ENCODE measurements at regions not wholly inside any gene's neighbourhood (a gene's known extent, or its start where the extent isn't known, plus 50 kb on each side); places are given as distances from the start of the nearest gene placed in this dataset.

DNA sequence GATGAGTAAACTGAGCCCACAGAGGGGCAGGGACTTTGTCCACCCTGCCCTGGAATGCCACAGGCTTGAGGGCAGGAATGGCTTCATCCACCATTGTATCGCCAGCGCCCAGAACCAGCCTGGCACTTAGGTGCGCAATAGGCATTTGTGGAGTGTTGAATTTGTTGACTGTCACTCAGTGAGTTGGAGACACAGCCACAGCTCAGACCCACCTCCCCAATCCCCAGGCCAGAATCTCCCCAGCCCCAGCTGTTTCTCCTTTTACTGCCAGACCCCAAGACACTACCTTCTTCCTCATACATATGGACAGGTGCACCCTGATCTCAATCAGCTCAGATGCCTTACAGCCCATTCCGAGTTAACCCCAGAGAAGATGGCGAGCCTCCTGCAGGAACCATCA lies 674.5 kb downstream of the MATN1 start:
- TF ChIP-seq MXI1 (conservative IDR thresholded peaks at IDR 0.05; ENCODE audit: poor library complexity, severe bottlenecking) (no peak), EZH2 (IDR thresholded peaks at IDR 0.05; ENCODE audit: borderline replicate concordance, insufficient read depth, low read length, poor library complexity, severe bottlenecking) (no peak), SMC3 (conservative IDR thresholded peaks at IDR 0.05; ENCODE audit: poor library complexity) (no peak), POLR2AphosphoS5 (IDR thresholded peaks at IDR 0.05) (no peak), RAD21 (conservative IDR thresholded peaks at IDR 0.05) (no peak), EP300 (conservative IDR thresholded peaks at IDR 0.05; ENCODE audit: poor library complexity, severe bottlenecking) (no peak), TAF1 (IDR thresholded peaks at IDR 0.05; ENCODE audit: low read depth) (no peak), REST (IDR thresholded peaks at IDR 0.05; ENCODE audit: borderline replicate concordance) (no peak)
- TF ChIP-seq, protein P1, sequence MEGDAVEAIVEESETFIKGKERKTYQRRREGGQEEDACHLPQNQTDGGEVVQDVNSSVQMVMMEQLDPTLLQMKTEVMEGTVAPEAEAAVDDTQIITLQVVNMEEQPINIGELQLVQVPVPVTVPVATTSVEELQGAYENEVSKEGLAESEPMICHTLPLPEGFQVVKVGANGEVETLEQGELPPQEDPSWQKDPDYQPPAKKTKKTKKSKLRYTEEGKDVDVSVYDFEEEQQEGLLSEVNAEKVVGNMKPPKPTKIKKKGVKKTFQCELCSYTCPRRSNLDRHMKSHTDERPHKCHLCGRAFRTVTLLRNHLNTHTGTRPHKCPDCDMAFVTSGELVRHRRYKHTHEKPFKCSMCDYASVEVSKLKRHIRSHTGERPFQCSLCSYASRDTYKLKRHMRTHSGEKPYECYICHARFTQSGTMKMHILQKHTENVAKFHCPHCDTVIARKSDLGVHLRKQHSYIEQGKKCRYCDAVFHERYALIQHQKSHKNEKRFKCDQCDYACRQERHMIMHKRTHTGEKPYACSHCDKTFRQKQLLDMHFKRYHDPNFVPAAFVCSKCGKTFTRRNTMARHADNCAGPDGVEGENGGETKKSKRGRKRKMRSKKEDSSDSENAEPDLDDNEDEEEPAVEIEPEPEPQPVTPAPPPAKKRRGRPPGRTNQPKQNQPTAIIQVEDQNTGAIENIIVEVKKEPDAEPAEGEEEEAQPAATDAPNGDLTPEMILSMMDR (IDR thresholded peaks at IDR 0.05; ENCODE audit: poor library complexity, severe bottlenecking): no peak
- no peak overlapping the region for H3K4me3 ChIP-seq (ENCODE audit: low read length)

GRCh38 chr1:30047576-30047975 lies 675.8 kb downstream of the MATN1 start:
- Histone ChIP-seq H3K9me3 (ENCODE audit: low read length) (no peaks in the 10 kb centered on the region), H3K9ac (ENCODE audit: low read length) (no peak overlapping the region), H4K20me1 (ENCODE audit: insufficient read depth) (no peaks in the 10 kb centered on the region), H3K27ac (ENCODE audit: low read length) (no peak overlapping the region), H3K4me2 (ENCODE audit: low read length) (no peak overlapping the region), H3K79me2 (replicated peaks; ENCODE audit: insufficient read depth, low read length) (no peaks in the 10 kb centered on the region), H3F3A (ENCODE audit: insufficient read depth, low read length, poor library complexity, severe bottlenecking) (no peaks in the 10 kb centered on the region), H3K4me3 (ENCODE audit: low read length) (no peak overlapping the region), H3K9me2 (ENCODE audit: insufficient read depth, low read length) (no peaks in the 10 kb centered on the region), H3K27me3 (ENCODE audit: insufficient read depth, low read depth, low read length) (no peaks in the 10 kb centered on the region), H2AFZ (ENCODE audit: low read depth, low read length) (no peak overlapping the region), H3K36me3 (ENCODE audit: insufficient read depth, low read length) (no peaks in the 10 kb centered on the region)
- no peak for TF ChIP-seq MXI1 (conservative IDR thresholded peaks at IDR 0.05; ENCODE audit: poor library complexity, severe bottlenecking)
- no peak for TF ChIP-seq EZH2 (IDR thresholded peaks at IDR 0.05; ENCODE audit: borderline replicate concordance, insufficient read depth, low read length, poor library complexity, severe bottlenecking)
- no peak for TF ChIP-seq REST (IDR thresholded peaks at IDR 0.05; ENCODE audit: borderline replicate concordance)
- no peak for TF ChIP-seq TAF1 (IDR thresholded peaks at IDR 0.05; ENCODE audit: low read depth)
- no peak for TF ChIP-seq EP300 (conservative IDR thresholded peaks at IDR 0.05; ENCODE audit: poor library complexity, severe bottlenecking)
- no peak for TF ChIP-seq RAD21 (conservative IDR thresholded peaks at IDR 0.05)
- no peak for TF ChIP-seq POLR2AphosphoS5 (IDR thresholded peaks at IDR 0.05)
- TF ChIP-seq SMC3 (conservative IDR thresholded peaks at IDR 0.05; ENCODE audit: poor library complexity): no peak
- TF ChIP-seq, protein P1 (IDR thresholded peaks at IDR 0.05; ENCODE audit: poor library complexity, severe bottlenecking): no peak

More for the DNA sequence above, 674.5 kb downstream of the MATN1 start:
- no peak overlapping the region for H3K9ac ChIP-seq (ENCODE audit: low read length)
- H4K20me1 ChIP-seq (ENCODE audit: insufficient read depth): no peaks in the 10 kb centered on the region
- H3K27ac ChIP-seq (ENCODE audit: low read length): no peak overlapping the region
- no peaks in the 10 kb centered on the region for H3F3A ChIP-seq (ENCODE audit: insufficient read depth, low read length, poor library complexity, severe bottlenecking)
- no peak overlapping the region for H3K4me2 ChIP-seq (ENCODE audit: low read length)
- H3K36me3 ChIP-seq (ENCODE audit: insufficient read depth, low read length): no peaks in the 10 kb centered on the region
- no peaks in the 10 kb centered on the region for H3K9me3 ChIP-seq (ENCODE audit: low read length)
- H3K9me2 ChIP-seq (ENCODE audit: insufficient read depth, low read length): no peaks in the 10 kb centered on the region
- H3K27me3 ChIP-seq (ENCODE audit: insufficient read depth, low read depth, low read length): no peaks in the 10 kb centered on the region
- H2AFZ ChIP-seq (ENCODE audit: low read depth, low read length): no peak overlapping the region
- H3K79me2 ChIP-seq (replicated peaks; ENCODE audit: insufficient read depth, low read length): no peaks in the 10 kb centered on the region

All from neural cell (in vitro differentiated cells).